ENCODE measurements at regions not wholly inside any gene's neighbourhood (a gene's known extent, or its start where the extent isn't known, plus 50 kb on each side); places are given as distances from the start of the nearest gene placed in this dataset.

GRCh38 chr1:224517171-224517570 lies 82.6 kb upstream of the WDR26 start:
- no peaks in the 10 kb centered on the region for H3K36me3 ChIP-seq (ENCODE audit: control insufficient read depth in 2 of 4, insufficient read depth in 4 of 4, low read length in 3 of 4)
- H3K9ac ChIP-seq (replicated peaks in 1 of 4; ENCODE audit: extremely low read depth in 1 of 4, low read depth in 3 of 4, low read length in 3 of 4) = no peak overlapping the region
- 90% methylated on average over 8 of the region's 8 CpGs; no CpG with 5 or more reads in 1 of the 2 experiments for WGBS, 2 experiments (ENCODE audit: extremely low coverage in 1 of 2, insufficient coverage in 1 of 2, insufficient read length in 1 of 2, insufficient replicate concordance in 2 of 2, low coverage in 1 of 2, low lambda C conversion rate in 2 of 2, missing lambda C conversion rate in 1 of 2)
- no peaks in the 10 kb centered on the region for H3K79me1 ChIP-seq (ENCODE audit: low read depth, low read length)
- no peak overlapping the region for H4K8ac ChIP-seq (ENCODE audit: extremely low read depth, insufficient read depth, low read length)
- no peaks in the 10 kb centered on the region for H3K79me2 ChIP-seq (ENCODE audit: control insufficient read depth in 1 of 2, insufficient read depth in 2 of 2, low read length in 2 of 2)
- H3K56ac ChIP-seq (replicated peaks; ENCODE audit: insufficient read length, low read depth, low read length) = no peak overlapping the region
- CTCF ChIA-PET (ENCODE audit: partially characterized antibody) = interaction anchor here (0.9 to 11.0 kb wide), 9 partner anchors 9 to 406 kb away, joined by 3 to 144 read pairs (median 11); partner anchors contain the start of gene CNIH3
- H2BK12ac ChIP-seq (ENCODE audit: low read depth, low read length) = no peak overlapping the region
- H2AK5ac ChIP-seq (ENCODE audit: low read depth, low read length) = no peak overlapping the region
- no peak overlapping the region for H3K23ac ChIP-seq (ENCODE audit: insufficient read length)
- H2AFZ ChIP-seq (ENCODE audit: low read length) = no peak overlapping the region
- H4K5ac ChIP-seq (ENCODE audit: insufficient read length, low read depth, low read length) = no peak overlapping the region
- no peak overlapping the region for H2BK120ac ChIP-seq (replicated peaks; ENCODE audit: low read depth, low read length)
- FAIRE-seq (no peak), DNase-seq (ENCODE audit: low read depth in 1 of 2, low spot score in 2 of 2) (no peak)
- no peaks in the 10 kb centered on the region for H4K20me1 ChIP-seq (replicated peaks in 1 of 2; ENCODE audit: control insufficient read depth in 1 of 2, insufficient read depth in 2 of 2, low read length in 2 of 2)
- H2BK5ac ChIP-seq (ENCODE audit: low read depth, low read length) = no peak overlapping the region
- no peak overlapping the region for H3K27ac ChIP-seq (ENCODE audit: low read depth, low read length)
- no peaks in the 10 kb centered on the region for H3K27me3 ChIP-seq (replicated peaks in 1 of 4; ENCODE audit: control insufficient read depth in 3 of 4, extremely low read depth in 1 of 4, insufficient read depth in 3 of 4, low read length in 3 of 4)
- no peak overlapping the region for H2BK20ac ChIP-seq (ENCODE audit: low read length)
- no peak overlapping the region for H3K18ac ChIP-seq (ENCODE audit: extremely low read depth, low read length)
- no peaks in the 10 kb centered on the region; a peak in 1 of 4 replicates for H3K9me3 ChIP-seq (ENCODE audit: insufficient read depth in 2 of 2, low read depth in 1 of 2, low read length in 1 of 2)
- H3K4me3 ChIP-seq (ENCODE audit: extremely low read depth in 1 of 4, insufficient read depth in 2 of 4, low read depth in 3 of 4, low read length in 4 of 4) = no peak overlapping the region
- H3K4me2 ChIP-seq (ENCODE audit: insufficient read depth in 1 of 2, low read depth in 2 of 2, low read length in 2 of 2) = no peak overlapping the region
- H3K23me2 ChIP-seq (ENCODE audit: low read depth, low read length) = no peaks in the 10 kb centered on the region
- no peak overlapping the region for H3K4ac ChIP-seq (replicated peaks; ENCODE audit: insufficient read length, low read depth, low read length)
- peaks cover 0 to 2% (median 0%) of the 10 kb centered on the region in 4 experiments; a peak in 2 of 7 replicates for H3K4me1 ChIP-seq (replicated peaks in 1 of 4; ENCODE audit: control insufficient read depth in 3 of 4, insufficient read depth in 4 of 4, low read length in 3 of 4)
- H4K91ac ChIP-seq (replicated peaks; ENCODE audit: insufficient read length, low read length) = no peak overlapping the region
- no peak overlapping the region for H3K14ac ChIP-seq (ENCODE audit: insufficient read length)
- no peak overlapping the region for H2BK15ac ChIP-seq (ENCODE audit: low read length)
- POLR2A ChIA-PET (ENCODE audit: partially characterized antibody) = interaction anchor here (1.2 kb wide), 1 partner anchor 13 kb away, joined by 3 read pairs; no protein-coding TSS in a partner anchor
- TF ChIP-seq SIN3A (conservative IDR thresholded peaks at IDR 0.05 in 1 of 2, IDR thresholded peaks at IDR 0.05 in 1 of 2; ENCODE audit: low read depth in 1 of 2, low read length in 2 of 2) (no peak), RAD21 (IDR thresholded peaks at IDR 0.05 in 1 of 2, conservative IDR thresholded peaks at IDR 0.05 in 1 of 2; ENCODE audit: low read depth in 2 of 2, low read length in 2 of 2) (no peak), CHD2 (IDR thresholded peaks at IDR 0.05; ENCODE audit: low read length) (no peak), HDAC2 (IDR thresholded peaks at IDR 0.05; ENCODE audit: borderline replicate concordance in 1 of 2, low read depth in 2 of 2, low read length in 2 of 2) (no peak), JUN (IDR thresholded peaks at IDR 0.05; ENCODE audit: low read depth, low read length) (no peak), TCF12 (IDR thresholded peaks at IDR 0.05; ENCODE audit: low read depth, low read length) (no peak), KDM4A (IDR thresholded peaks at IDR 0.05; ENCODE audit: low read depth, low read length, severe bottlenecking) (no peak), SUZ12 (IDR thresholded peaks at IDR 0.05; ENCODE audit: low read length) (no peak), SRF (IDR thresholded peaks at IDR 0.05; ENCODE audit: low read depth, low read length) (no peak), RXRA (IDR thresholded peaks at IDR 0.05; ENCODE audit: insufficient read depth, low read depth, low read length) (no peak), CTBP2 (IDR thresholded peaks at IDR 0.05; ENCODE audit: borderline replicate concordance, insufficient read depth, insufficient read length, low read length) (no peak), SIRT6 (IDR thresholded peaks at IDR 0.05; ENCODE audit: low read length) (no peak), RFX5 (IDR thresholded peaks at IDR 0.05; ENCODE audit: borderline replicate concordance, low read depth, low read length) (no peak)

All from H1 (cell line).